Stimulated activated CD4-positive, alpha-beta T cell treated with anti-CD3 and anti-CD28 coated beads, Interleukin-15, amount 100 ng/mL, for 1 hour (primary cell): ENCODE measurements at regions not wholly inside any gene's neighbourhood (a gene's known extent, or its start where the extent isn't known, plus 50 kb on each side); places are given as distances from the start of the nearest gene placed in this dataset.

Experiments used
- DNase-seq, 2 donors: peaks; one replicate each; pipeline ENCODE4 v3.0.0-alpha.2; 2020; ENCODE audit warnings: low read depth in 1 of 2, low spot score in 1 of 2

GRCh38 chr3:194801461-194802432 is 116.1 kb downstream of the FAM43A start:
- no peak for DNase-seq

DNA sequence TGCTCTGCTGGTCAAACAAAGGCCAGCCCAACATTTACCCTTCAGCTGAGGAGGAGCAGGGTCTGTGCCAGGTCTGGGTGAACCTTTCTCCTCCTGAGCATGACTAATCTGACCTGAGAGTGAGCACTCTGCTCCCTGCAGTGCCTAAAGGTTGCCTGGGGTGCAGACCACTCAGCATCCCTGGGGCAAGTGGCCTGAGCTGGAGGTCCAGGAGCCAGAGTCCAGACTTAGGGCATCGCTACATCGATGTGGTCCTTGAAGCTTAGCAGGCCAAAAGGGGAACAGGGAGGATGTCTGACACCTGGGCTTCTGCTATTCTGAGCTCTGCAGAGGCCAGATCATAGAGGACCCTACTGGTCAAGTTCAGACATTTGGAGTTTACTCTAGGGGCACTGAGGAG is 119.1 kb downstream of the FAM43A start:
- DNase-seq = no peak

DNA sequence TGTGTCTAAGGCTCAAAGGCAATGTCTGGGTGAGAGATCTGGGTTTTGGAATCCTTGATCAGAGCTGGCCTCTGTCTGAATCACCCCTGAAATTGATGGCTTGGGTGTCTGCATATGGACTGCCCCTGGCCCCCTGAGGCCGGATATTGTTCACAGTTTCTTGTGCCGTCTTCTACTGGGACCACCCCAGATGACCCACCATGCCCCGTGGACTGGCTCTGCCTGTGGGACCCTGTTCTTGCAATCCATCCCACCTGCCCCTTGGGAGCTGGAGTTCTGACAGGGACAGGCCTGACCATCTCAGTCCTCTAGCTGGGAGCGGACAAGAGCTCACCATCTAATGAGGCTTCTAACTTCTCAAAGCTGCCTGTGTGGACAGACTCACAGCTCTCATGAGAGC is 119.9 kb downstream of the FAM43A start:
- DNase-seq = no peak

DNA sequence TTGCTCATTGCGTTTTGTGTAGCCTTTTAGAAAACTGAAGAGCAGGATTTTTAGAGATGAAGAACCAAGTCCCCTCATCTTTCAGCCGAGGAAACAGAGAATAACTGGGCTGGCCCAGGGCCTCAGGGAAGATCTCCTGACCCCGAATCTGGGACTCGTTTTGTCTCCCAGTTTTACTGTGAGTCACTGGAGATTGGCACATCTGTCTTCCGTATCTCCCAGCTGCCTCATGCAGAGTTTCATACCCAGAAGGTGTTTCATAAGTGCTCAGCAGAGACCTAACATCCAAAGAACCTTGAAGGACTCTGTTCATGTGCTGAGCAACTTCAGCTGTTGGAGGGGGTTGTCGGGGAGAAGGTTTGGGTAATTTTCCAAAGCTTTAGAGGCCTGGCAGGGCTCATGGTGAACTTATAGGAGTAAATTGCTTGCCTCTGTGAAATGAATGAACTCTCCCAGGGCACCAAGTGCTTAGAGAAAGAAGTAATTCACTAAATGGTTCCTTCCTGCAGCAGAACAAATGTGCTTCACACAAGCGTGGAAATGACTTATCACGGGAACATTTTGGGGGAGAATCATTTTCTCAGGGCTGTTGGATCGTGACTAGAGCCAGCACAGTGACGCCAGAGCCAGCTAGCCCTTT is 121.4 kb downstream of the FAM43A start:
- no peak for DNase-seq

DNA sequence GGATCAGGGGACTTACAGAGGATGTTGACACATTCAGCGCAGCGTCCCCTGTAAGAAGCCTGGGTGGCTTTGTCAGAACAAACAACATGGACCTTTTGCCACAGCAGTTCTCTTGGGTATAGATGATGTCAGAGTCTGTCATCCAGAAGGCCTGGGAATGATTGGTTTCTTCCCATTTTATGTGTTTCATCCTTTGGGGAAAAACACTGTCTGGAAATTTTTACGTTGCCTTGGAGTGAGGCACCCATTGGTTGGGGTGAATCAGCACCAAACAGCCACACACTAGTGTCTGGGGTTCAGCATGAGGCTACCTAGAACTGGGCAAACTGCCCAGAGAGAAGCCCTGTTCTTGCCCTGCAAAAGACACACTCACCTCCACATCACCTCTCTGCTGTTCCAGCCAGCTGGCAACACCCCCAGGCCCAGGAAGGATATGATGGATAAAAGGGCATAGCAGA is 123.0 kb downstream of the FAM43A start:
- DNase-seq = no peak

GRCh38 chr3:194809382-194809781 is 123.7 kb downstream of the FAM43A start:
- no peak for DNase-seq

- no peak for DNase-seq
Observed at GRCh38 chr3:194810076-194810475, 124.4 kb downstream of the FAM43A start.

DNA sequence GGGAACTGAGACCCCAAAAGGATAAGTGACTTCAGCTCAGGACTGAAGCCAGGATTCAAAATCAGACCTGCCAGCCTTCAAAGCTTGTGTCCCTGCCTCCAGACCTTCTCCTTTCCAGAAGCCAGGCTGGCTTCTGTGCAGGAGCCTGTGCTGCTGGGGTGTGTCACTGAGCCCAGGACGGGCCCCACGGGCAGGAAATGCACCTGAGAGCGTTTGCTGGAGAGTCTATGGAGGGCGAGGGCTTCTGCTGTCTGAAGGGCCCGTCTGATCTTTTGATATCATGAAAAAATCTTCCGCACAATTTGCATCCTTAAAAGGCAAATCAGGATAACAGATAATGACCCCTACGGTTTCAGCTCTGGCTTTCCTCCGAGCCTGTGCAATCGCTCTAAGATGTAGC is 125.4 kb downstream of the FAM43A start:
- no peak for DNase-seq

DNA sequence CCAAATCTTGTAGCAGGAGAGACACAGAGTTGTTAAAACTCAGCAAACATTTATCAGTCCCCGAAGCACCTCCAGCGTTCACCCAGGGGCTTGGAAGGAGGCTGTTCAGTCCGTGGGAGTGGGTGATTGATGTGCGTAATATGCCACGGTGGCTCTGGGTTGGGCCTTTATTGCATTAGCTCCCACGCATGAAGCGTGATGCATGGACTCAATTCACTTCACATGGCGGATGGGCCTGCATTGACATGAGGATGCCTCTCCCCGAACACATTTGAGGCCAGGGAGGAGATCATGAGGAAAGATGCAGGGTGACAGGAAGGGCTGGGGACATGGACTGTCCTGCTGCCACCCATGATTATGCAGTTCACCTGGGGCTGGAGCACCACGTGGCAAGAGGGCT is 126.5 kb downstream of the FAM43A start:
- no peak for DNase-seq

DNA sequence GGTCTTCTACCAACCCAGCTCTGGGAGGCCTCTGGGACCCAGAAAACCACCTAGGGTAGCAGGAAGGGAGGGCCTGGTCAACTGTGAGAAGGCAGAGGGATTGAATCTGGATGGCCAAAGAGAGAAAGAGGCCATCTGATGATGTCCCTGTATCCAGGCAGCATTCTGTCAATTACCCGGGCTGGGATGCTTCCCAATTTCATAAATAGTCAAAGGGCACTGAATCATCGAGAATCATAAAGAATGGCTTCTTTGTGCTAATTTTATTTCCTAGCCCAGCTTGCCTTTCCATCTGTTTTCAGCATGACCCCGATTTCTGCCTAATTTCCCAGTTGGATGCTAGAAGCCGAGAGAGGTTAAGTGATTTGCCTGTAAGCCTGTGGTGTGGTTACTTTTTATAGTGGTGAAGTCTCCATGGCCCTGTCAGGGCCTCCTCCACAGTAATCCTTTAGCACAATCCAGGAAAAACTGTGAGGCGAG is 129.2 kb downstream of the FAM43A start:
- DNase-seq = no peak

DNA sequence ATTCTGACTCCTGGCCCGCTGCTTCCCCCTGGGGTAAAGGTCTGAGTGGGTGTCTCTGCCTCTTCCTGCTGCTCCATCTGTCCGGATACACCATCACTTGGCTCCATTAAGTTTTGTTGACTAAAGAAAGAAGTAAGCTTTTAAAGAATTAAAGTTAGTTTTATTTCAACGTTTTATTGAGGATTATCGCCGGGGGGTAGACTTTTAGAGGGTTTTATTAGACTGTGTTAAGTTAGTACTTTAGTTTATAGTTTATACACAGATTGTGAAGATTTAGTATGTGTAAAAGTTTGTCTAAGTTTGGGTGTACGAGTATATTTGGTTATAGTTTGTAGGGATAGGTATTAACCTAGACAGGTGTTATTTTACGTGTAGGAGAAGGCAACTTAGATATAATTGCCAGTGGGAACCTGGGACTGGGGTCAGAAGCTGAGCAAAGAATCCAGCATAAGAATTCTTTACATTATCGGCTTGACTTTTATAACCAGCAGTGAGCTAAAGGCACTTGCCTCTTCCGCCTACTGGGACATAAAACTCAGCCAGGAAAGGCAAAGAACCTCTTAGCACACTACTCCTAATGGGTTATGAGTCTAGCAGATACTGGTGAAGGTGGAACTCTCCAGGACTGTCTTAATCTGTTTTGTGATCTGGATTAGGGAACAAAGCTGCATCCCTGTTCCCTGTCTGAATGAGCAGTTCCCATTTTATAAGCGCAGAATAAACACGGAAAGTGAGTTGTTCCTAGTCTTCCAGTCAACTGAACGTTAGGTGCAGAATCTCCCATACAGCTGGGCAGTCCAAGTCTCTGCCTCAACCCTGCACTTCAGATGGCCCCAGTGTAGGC is 131.3 kb downstream of the FAM43A start:
- no peak for DNase-seq

DNA sequence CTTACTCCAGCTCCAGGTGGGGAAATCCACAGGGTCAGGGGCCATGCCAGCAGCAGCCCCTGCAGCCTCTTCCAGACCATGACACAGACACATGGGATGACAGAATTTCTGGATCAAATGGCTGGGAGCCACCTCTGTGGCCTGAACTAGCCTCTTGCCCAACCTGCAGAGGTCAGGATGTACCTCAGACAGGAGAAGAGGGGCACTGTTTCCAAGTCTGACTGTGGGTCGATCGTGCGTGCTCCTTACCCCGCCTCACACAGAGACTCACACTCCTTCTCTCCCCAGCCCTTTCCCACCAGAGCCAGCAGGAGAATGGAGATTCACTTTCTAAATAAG is 131.9 kb downstream of the FAM43A start:
- DNase-seq = no peak

DNA sequence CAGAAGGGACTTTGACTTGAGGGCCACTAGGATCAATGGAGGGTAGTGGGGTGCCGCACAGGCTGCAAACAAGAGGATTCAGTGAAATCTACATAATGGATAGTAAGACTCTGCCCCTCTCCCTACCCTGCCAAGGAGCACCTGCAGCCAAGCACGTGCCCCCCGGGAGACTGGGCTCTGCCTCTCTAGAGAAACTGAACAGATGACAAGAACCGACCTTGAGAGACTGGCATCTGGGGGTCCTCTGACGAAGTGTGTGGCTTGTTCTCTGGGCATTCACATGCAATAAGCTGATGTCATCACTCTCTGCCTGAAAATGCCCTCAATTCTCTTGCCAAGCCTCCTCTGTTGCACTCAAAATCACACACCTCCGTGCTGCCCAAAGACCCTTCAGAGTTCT is 132.3 kb downstream of the FAM43A start:
- no peak for DNase-seq

- no peak for DNase-seq
Observed at GRCh38 chr3:194824100-194824499, 138.4 kb downstream of the FAM43A start.

- DNase-seq = no peak
Observed at GRCh38 chr3:194824701-194825111, 139.0 kb downstream of the FAM43A start.

- no peak for DNase-seq
Observed at GRCh38 chr3:194826594-194826993, 140.9 kb downstream of the FAM43A start.

DNA sequence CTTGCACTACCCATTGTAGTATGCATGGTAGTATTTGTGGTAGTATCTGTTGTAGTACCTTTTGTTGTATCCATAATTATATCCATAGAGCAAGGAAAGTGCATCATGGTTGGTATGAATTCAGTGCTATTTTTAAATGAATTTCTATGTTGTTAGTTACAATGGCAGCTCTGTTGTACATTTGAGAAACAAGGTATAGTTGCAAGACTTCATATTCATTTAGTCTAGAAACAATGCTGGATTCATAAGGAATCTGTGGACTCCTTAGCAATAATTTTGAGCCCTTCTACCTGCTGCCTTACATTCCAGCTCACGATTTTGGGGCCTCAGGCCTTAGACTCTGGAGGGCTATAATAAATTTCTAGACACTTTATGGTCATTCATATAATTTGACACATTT is 141.8 kb downstream of the FAM43A start:
- no peak for DNase-seq

- no peak for DNase-seq
Observed at GRCh38 chr3:194828116-194828515, 142.4 kb downstream of the FAM43A start.

DNA sequence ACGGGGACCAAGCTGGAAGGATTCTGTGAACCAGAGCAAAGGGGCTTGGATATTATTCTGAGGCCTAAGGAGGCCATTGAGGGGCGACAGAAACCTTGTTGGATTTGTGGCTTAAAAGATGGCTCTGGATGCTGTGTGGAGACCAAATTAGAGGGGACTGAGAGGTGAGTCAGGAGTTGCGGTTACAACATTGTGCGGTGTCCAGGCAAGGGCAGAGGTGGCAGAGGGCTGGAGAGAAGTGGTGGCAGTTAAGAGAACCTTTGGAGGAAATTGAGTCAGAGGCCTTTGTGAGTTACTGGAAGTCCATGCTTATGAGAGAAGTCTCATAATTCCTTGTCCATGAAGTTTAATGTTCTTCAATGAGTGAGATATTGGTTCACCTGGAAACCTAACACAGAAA is 143.2 kb downstream of the FAM43A start:
- DNase-seq = no peak

DNA sequence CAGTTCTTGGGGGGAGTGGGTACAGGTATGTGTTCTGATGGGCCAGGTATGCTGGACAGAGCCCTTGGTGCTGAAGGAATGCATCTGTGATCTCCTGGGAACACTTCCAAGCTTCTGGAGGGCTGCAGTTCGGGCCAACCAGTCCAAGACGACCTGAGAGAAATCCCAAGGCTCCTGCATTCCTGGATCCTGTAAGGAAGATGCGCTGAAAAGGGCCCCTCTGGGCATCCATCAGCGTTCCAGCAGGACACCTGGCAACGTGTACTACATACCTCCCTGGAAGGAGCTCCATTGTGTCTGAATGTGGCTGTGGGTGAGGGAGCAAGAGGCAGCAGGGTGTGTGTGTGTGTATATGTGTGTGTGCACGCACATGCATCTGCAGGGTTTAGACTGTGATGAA is 144.7 kb downstream of the FAM43A start:
- no peak for DNase-seq

- no peak for DNase-seq
Observed at GRCh38 chr3:194830978-194831377, 145.3 kb downstream of the FAM43A start.
